A549 (cell line): ENCODE measurements at regions not wholly inside any gene's neighbourhood (a gene's known extent, or its start where the extent isn't known, plus 50 kb on each side); places are given as distances from the start of the nearest gene placed in this dataset.

Experiments used
- ATAC-seq, 2 experiments: fragments of 200-7000 bp in 1 of 2; fragments of >200 bp in 1 of 2; cut with Nextera tagmentation in 1 of 2; cut with Tn5 transposase in 1 of 2; 3 replicates each; pipeline versions ENCODE4 v1.8.0 to v1.9.1; 2018 to 2020; ENCODE audit warnings: mild to moderate bottlenecking in 1 of 2, moderate library complexity in 1 of 2
- CTCF ChIA-PET: fragments of 300-600 bp; sonication (Branson Sonifier 250); formaldehyde crosslinking; extraction: SDS; loops from one replicate; lab custom pipeline; 2021; ENCODE audit warnings: antibody characterized with exemption, inconsistent platforms; lab: Yijun Ruan, JAX
- POLR2A ChIA-PET: fragments of 350-600 bp; formaldehyde crosslinking; extraction: SDS; loops from one replicate; lab custom pipeline; 2021; ENCODE audit warnings: antibody characterized with exemption, inconsistent platforms; lab: Yijun Ruan, JAX
- DNase-seq, 2 experiments: peaks; one replicate each; pipeline versions ENCODE4 v3.0.0 to v3.0.0-alpha.2; 2011 to 2016; ENCODE audit warnings: low read depth in 1 of 2, low spot score in 1 of 2
- FAIRE-seq: peaks from 2 replicates; lab custom pipeline; 2011; peaks lifted over from hg19 to GRCh38; lab: Jason Lieb, UNC
- H3K27ac ChIP-seq, 2 experiments: fragments of >200 bp; sonication (Bioruptor Twin); formaldehyde crosslinking; 3 replicates each; pipeline ENCODE4 v1.5.1; 2016 to 2017
- H3K4me1 ChIP-seq: fragments of >200 bp; sonication (Bioruptor Twin); formaldehyde crosslinking; 3 replicates; pipeline ENCODE4 v1.6.1; 2016
- H3K4me2 ChIP-seq: fragments of >200 bp; sonication (Bioruptor Twin); formaldehyde crosslinking; 3 replicates; pipeline ENCODE4 v1.6.1; 2016
- H3K4me3 ChIP-seq: fragments of >200 bp; sonication (Bioruptor Twin); formaldehyde crosslinking; 3 replicates; pipeline ENCODE4 v1.5.1; 2016
- H3K9me3 ChIP-seq: fragments of >200 bp; sonication (Bioruptor Twin); formaldehyde crosslinking; 3 replicates; pipeline ENCODE4 v1.6.1; 2016
- BHLHE40 ChIP-seq: IDR thresholded peaks from 2 replicates; pipeline ENCODE4 v1.6.1; 2012; ENCODE audit warnings: low read depth, low read length, inconsistent platforms
- CBX2 ChIP-seq: fragments of 200-600 bp; sonication (generic); IDR thresholded peaks from 2 replicates; pipeline ENCODE4 v1.6.1; 2016; ENCODE audit warnings: low read depth, mild to moderate bottlenecking, borderline replicate concordance
- CBX8 ChIP-seq: fragments of 200-600 bp; sonication (generic); IDR thresholded peaks from 2 replicates; pipeline ENCODE4 v1.6.1; 2016
- CHD2 ChIP-seq: fragments of 150-350 bp; IDR thresholded peaks from 2 replicates; pipeline ENCODE4 v1.6.1; 2014; ENCODE audit warnings: low read length; ENCODE audit not compliant: partially characterized antibody
- FOSL2 ChIP-seq, 2 experiments: fragments of 450-650 bp in 1 of 2; fragments of >200 bp in 1 of 2; sonication (Bioruptor Twin) in 1 of 2; formaldehyde crosslinking; IDR thresholded peaks; 2 replicates each; pipeline versions ENCODE4 v1.5.0 to v1.6.1; 2016 to 2020; ENCODE audit warnings: mild to moderate bottlenecking in 1 of 2, moderate library complexity in 1 of 2
- HDAC2 ChIP-seq: fragments of 200-600 bp; sonication (generic); IDR thresholded peaks from 2 replicates; pipeline ENCODE4 v1.6.1; 2016
- HEYL ChIP-seq: fragments of 250-450 bp; sonication (Bioruptor Pico); IDR thresholded peaks from 2 replicates; pipeline ENCODE4 v1.8.0; 2021; ENCODE audit warnings: mild to moderate bottlenecking, moderate library complexity
- HMGXB4 ChIP-seq: fragments of 250-450 bp; sonication (Bioruptor Pico); IDR thresholded peaks from 2 replicates; pipeline ENCODE4 v1.5.0; 2021; ENCODE audit warnings: mild to moderate bottlenecking, moderate library complexity, borderline replicate concordance
- HOXA7 ChIP-seq: fragments of 250-450 bp; sonication (Bioruptor Pico); IDR thresholded peaks from 2 replicates; pipeline ENCODE4 v1.5.0; 2020; ENCODE audit warnings: mild to moderate bottlenecking, moderate library complexity
- MAFK ChIP-seq: fragments of 450-650 bp; IDR thresholded peaks from 2 replicates; pipeline ENCODE4 v1.6.1; 2014; ENCODE audit not compliant: partially characterized antibody
- MYC ChIP-seq: IDR thresholded peaks from 2 replicates; pipeline ENCODE4 v1.6.1; 2012; ENCODE audit warnings: mild to moderate bottlenecking, inconsistent platforms, low read length, improper control_type of control experiment, borderline replicate concordance
- POLR2A ChIP-seq: IDR thresholded peaks from 2 replicates; pipeline ENCODE4 v1.6.1; 2012; ENCODE audit warnings: mild to moderate bottlenecking, low read length
- SMC3 ChIP-seq: fragments of >200 bp; sonication (Bioruptor Twin); formaldehyde crosslinking; IDR thresholded peaks from 3 replicates; pipeline ENCODE4 v1.6.1; 2018; ENCODE audit warnings: inconsistent platforms
- ZC3H11A ChIP-seq: fragments of 450-650 bp; IDR thresholded peaks from 2 replicates; pipeline ENCODE4 v1.6.1; 2014; ENCODE audit warnings: antibody characterized with exemption, mild to moderate bottlenecking
- ZFP36 ChIP-seq: fragments of 450-650 bp; IDR thresholded peaks from 2 replicates; pipeline ENCODE4 v1.6.1; 2014; ENCODE audit warnings: borderline replicate concordance; ENCODE audit not compliant: partially characterized antibody
- ZSCAN20 ChIP-seq: fragments of 250-450 bp; sonication (Bioruptor Pico); IDR thresholded peaks from 2 replicates; pipeline ENCODE4 v1.8.0; 2022; ENCODE audit warnings: mild to moderate bottlenecking, moderate library complexity
- WGBS: methylation state at CpG from one replicate; pipeline ENCODE4 v1.1.6; 2017; ENCODE audit errors: missing lambda C conversion rate; 5-methylcytosine and 5-hydroxymethylcytosine counted together
- TF ChIP-seq, protein P1 (sequence below): fragments of 450-650 bp; IDR thresholded peaks from 2 replicates; pipeline ENCODE4 v1.6.1; 2014; ENCODE audit warnings: antibody characterized with exemption
- TF ChIP-seq, protein P2 (sequence below): IDR thresholded peaks from 2 replicates; pipeline ENCODE4 v1.6.1; 2012; ENCODE audit warnings: low read depth, borderline replicate concordance
- TF ChIP-seq, protein P3 (sequence below): fragments of >200 bp; sonication (Bioruptor Twin); formaldehyde crosslinking; IDR thresholded peaks from 3 replicates; pipeline ENCODE4 v1.6.1; 2016
- TF ChIP-seq, protein P4 (sequence below): fragments of >200 bp; sonication (Bioruptor Twin); formaldehyde crosslinking; IDR thresholded peaks from 2 replicates; pipeline ENCODE4 v1.6.1; 2016
- TF ChIP-seq, protein P5 (sequence below): IDR thresholded peaks from 2 replicates; pipeline ENCODE4 v1.6.1; 2012

DNA sequence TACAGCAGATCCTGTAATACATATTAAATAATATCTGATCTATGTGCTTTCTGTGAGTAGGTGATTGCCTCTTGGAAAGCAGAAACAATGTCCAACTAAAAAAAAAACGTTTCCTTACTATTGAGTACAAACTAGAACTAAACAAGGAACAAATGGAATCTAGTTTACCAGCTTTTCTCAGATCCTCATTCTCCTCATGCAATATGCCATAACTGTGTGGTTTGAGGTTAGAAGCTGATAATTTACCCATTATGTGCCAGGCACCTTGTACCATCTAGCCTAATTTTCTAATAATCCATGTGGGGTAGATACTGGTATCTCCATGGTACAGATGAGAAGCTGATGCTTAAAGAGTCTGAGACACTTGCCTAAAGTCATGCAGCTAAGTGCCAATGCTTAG lies 154.7 kb downstream of the PTGER3 start:
- Histone ChIP-seq H3K9me3 (no peaks in the 10 kb centered on the region), H3K4me3 (no peak overlapping the region), H3K4me2 (no peak overlapping the region), H3K4me1 (no peaks in the 10 kb centered on the region), H3K27ac (no peak overlapping the region)
- no peak for ATAC-seq
- no peak for TF ChIP-seq FOSL2 (IDR thresholded peaks at IDR 0.05)
- TF ChIP-seq FOSL2 (CRISPR knock-in tag; IDR thresholded peaks at IDR 0.05) = no peak
- TF ChIP-seq, protein P1, sequence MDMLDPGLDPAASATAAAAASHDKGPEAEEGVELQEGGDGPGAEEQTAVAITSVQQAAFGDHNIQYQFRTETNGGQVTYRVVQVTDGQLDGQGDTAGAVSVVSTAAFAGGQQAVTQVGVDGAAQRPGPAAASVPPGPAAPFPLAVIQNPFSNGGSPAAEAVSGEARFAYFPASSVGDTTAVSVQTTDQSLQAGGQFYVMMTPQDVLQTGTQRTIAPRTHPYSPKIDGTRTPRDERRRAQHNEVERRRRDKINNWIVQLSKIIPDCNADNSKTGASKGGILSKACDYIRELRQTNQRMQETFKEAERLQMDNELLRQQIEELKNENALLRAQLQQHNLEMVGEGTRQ = no peak
- TF ChIP-seq HMGXB4 = no peak
- POLR2A ChIA-PET = no interaction called here
- no peak for FAIRE-seq
- 0% methylated on average over 1 of the region's 1 CpG for WGBS
- CTCF ChIA-PET = interaction anchor here (1.2 to 1.3 kb wide), 2 partner anchors 15 to 207 kb away, joined by 3 to 4 read pairs; no protein-coding TSS in a partner anchor
- no peak for DNase-seq

DNA sequence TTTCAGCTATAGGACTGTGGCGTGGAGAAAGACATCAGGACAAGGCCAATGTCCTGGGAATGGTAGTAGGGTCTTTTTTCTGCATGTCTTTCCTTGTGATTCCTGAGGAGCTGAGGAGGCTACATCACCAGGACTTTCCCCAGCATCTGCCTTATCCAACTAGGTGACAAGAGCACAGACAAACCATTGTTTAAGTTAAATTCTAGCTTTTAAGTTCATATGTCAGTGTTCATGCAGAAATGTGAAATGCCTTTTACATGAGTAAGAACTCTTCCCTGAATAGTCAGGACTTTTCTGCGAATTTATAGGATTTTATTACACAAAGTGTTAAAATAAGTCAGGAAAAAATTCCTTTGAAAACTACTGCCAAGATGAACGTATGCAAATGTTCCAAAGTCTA lies 154.2 kb downstream of the PTGER3 start:
- ATAC-seq = no peak
- no peaks in the 10 kb centered on the region for H3K9me3 ChIP-seq
- DNase-seq = no peak
- no peak overlapping the region for H3K4me2 ChIP-seq
- 8% methylated on average over 3 of the region's 3 CpGs for WGBS
- H3K4me1 ChIP-seq = no peaks in the 10 kb centered on the region
- POLR2A ChIA-PET = no interaction called here
- no peak overlapping the region for H3K4me3 ChIP-seq
- CTCF ChIA-PET = interaction anchor here (1.2 kb wide), 1 partner anchor 15 kb away, joined by 4 read pairs; no protein-coding TSS in a partner anchor
- FAIRE-seq = no peak
- no peak overlapping the region for H3K27ac ChIP-seq
- TF ChIP-seq, protein P2, sequence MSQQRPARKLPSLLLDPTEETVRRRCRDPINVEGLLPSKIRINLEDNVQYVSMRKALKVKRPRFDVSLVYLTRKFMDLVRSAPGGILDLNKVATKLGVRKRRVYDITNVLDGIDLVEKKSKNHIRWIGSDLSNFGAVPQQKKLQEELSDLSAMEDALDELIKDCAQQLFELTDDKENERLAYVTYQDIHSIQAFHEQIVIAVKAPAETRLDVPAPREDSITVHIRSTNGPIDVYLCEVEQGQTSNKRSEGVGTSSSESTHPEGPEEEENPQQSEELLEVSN = no peak
- no peak for TF ChIP-seq ZSCAN20 (CRISPR knock-in tag)
- TF ChIP-seq, protein P3, sequence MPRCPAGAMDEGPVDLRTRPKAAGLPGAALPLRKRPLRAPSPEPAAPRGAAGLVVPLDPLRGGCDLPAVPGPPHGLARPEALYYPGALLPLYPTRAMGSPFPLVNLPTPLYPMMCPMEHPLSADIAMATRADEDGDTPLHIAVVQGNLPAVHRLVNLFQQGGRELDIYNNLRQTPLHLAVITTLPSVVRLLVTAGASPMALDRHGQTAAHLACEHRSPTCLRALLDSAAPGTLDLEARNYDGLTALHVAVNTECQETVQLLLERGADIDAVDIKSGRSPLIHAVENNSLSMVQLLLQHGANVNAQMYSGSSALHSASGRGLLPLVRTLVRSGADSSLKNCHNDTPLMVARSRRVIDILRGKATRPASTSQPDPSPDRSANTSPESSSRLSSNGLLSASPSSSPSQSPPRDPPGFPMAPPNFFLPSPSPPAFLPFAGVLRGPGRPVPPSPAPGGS = no peak
- no peak for TF ChIP-seq CHD2
- no peak for TF ChIP-seq HEYL (CRISPR knock-in tag)
- TF ChIP-seq FOSL2 (IDR thresholded peaks at IDR 0.05) = no peak
- TF ChIP-seq FOSL2 (CRISPR knock-in tag; IDR thresholded peaks at IDR 0.05) = no peak
- no peak for TF ChIP-seq MAFK
- no peak for TF ChIP-seq ZFP36
- TF ChIP-seq, protein P4, sequence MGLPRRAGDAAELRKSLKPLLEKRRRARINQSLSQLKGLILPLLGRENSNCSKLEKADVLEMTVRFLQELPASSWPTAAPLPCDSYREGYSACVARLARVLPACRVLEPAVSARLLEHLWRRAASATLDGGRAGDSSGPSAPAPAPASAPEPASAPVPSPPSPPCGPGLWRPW = no peak
- no peak for TF ChIP-seq CBX2
- TF ChIP-seq HDAC2 = no peak
- TF ChIP-seq, protein P1 = no peak
- TF ChIP-seq BHLHE40 = no peak
- no peak for TF ChIP-seq HOXA7 (CRISPR knock-in tag)
- TF ChIP-seq, protein P5, sequence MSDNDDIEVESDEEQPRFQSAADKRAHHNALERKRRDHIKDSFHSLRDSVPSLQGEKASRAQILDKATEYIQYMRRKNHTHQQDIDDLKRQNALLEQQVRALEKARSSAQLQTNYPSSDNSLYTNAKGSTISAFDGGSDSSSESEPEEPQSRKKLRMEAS = no peak
- TF ChIP-seq POLR2A = no peak
- no peak for TF ChIP-seq ZC3H11A
- no peak for TF ChIP-seq SMC3
- TF ChIP-seq MYC = no peak
- TF ChIP-seq CBX8 = no peak
- TF ChIP-seq, all 56 proteins: peak for 0
